ENCODE measurements at regions not wholly inside any gene's neighbourhood (a gene's known extent, or its start where the extent isn't known, plus 50 kb on each side); places are given as distances from the start of the nearest gene placed in this dataset.

DNA sequence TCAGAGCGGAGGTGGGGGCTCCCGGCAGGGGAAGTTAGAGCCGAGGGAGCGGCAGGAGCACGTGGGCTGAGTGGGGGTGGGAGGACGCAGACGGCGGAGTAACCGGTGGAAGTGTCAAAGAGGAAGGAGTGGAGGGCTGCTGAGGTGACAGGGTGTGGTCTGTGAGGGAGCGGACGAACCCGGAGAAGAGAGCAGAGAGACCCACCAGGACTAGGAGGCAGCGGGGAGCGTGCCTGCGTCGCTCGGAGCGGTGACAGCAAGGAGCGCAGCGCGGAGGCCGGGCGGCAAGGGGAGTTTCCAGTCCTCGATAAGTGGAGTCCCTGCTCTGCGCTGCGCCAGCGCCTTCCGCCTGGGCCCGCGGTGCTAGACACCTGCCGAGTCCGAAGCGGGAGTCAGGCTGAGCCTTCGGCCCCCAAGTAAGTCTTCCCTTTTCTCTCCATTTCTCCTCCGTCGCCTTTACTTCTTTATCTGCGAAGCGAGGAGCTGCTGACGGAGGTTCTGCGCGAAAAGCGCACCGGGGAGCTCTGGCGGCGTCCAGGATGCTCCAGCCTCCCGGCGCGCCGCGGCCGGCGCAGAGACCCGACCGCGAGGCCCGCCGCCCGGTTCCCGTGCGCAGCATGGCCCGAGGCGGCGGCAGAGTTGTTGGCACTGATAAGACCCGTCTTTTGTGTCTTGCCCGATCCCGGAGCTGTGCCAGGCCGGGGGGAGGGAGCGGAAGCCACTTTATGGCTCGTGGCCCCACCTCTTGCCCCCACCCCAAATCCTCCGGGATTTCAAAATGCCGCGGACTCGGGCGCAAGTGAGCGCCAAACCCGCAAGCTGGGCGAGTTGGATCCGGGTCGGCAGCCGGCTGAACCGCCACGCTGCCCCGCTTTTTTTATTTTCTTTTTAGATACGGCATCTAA, 533.0 kb upstream of the SEMA6D start:
- TF ChIP-seq, protein P1, sequence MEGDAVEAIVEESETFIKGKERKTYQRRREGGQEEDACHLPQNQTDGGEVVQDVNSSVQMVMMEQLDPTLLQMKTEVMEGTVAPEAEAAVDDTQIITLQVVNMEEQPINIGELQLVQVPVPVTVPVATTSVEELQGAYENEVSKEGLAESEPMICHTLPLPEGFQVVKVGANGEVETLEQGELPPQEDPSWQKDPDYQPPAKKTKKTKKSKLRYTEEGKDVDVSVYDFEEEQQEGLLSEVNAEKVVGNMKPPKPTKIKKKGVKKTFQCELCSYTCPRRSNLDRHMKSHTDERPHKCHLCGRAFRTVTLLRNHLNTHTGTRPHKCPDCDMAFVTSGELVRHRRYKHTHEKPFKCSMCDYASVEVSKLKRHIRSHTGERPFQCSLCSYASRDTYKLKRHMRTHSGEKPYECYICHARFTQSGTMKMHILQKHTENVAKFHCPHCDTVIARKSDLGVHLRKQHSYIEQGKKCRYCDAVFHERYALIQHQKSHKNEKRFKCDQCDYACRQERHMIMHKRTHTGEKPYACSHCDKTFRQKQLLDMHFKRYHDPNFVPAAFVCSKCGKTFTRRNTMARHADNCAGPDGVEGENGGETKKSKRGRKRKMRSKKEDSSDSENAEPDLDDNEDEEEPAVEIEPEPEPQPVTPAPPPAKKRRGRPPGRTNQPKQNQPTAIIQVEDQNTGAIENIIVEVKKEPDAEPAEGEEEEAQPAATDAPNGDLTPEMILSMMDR (IDR thresholded peaks at IDR 0.05; ENCODE audit: low read length): no peak
- no peak for TF ChIP-seq EZH2 (IDR thresholded peaks at IDR 0.05; ENCODE audit: borderline replicate concordance, low read length)
